SK-N-SH (cell line): ENCODE measurements at regions not wholly inside any gene's neighbourhood (a gene's known extent, or its start where the extent isn't known, plus 50 kb on each side); places are given as distances from the start of the nearest gene placed in this dataset.

Experiments used
- CTCF ChIA-PET: fragments of 300-600, 350-600 bp; formaldehyde crosslinking; extraction: SDS; loops from one replicate; lab custom pipeline; 2021; lab: Yijun Ruan, JAX
- POLR2A ChIA-PET: fragments of 350-600 bp; sonication (Branson Sonifier 250); formaldehyde crosslinking; extraction: SDS; loops from one replicate; lab custom pipeline; 2020; ENCODE audit warnings: antibody characterized with exemption, inconsistent platforms; lab: Yijun Ruan, JAX
- DNase-seq: peaks from one replicate; pipeline ENCODE4 v3.0.0; 2012
- H2AFZ ChIP-seq: fragments of 200-600 bp; sonication (generic); 2 replicates; pipeline ENCODE4 v1.8.1; 2016; ENCODE audit warnings: antibody characterized with exemption, mild to moderate bottlenecking, low read depth
- H3F3A ChIP-seq: fragments of 200-600 bp; sonication (generic); replicated peaks from 2 replicates; pipeline ENCODE3; 2016; ENCODE audit warnings: antibody characterized with exemption, mild to moderate bottlenecking; ENCODE audit not compliant: insufficient read depth
- H3K27ac ChIP-seq, 2 experiments: fragments of 200-500 bp in 1 of 2; fragments of 200-600 bp in 1 of 2; sonication (Bioruptor generic) in 1 of 2; sonication (generic), shearing (Covaris generic) in 1 of 2; 2 replicates each; pipeline versions ENCODE4 v1.5.1 to v1.6.1; 2014 to 2016; ENCODE audit warnings: low read depth in 2 of 2, inconsistent platforms in 1 of 2, low read length in 1 of 2, mild to moderate bottlenecking in 1 of 2, mixed read lengths in 1 of 2
- H3K27me3 ChIP-seq: fragments of 200-600 bp; sonication (generic), shearing (Covaris generic); 2 replicates; pipeline ENCODE4 v1.6.1; 2016; ENCODE audit warnings: mixed run types; ENCODE audit not compliant: insufficient read depth
- H3K36me3 ChIP-seq, 2 experiments: fragments of 200-500 bp in 1 of 2; fragments of 200-600 bp in 1 of 2; sonication (Bioruptor generic) in 1 of 2; sonication (generic) in 1 of 2; replicated peaks in 1 of 2; 2 replicates each; pipeline versions ENCODE3 to v1.5.1; 2014 to 2016; ENCODE audit warnings: low read length in 1 of 2, mild to moderate bottlenecking in 1 of 2; ENCODE audit not compliant: insufficient read depth in 2 of 2, control insufficient read depth in 1 of 2
- H3K4me1 ChIP-seq, 2 experiments: fragments of 200-500 bp in 1 of 2; fragments of 200-600 bp in 1 of 2; sonication (Bioruptor generic) in 1 of 2; sonication (generic), shearing (Covaris generic) in 1 of 2; 2 replicates each; pipeline versions ENCODE4 v1.5.1 to v1.6.1; 2014 to 2016; ENCODE audit warnings: low read depth in 1 of 2, low read length in 1 of 2, mixed run types in 1 of 2; ENCODE audit not compliant: insufficient read depth in 2 of 2, control insufficient read depth in 1 of 2
- H3K4me2 ChIP-seq: fragments of 200-600 bp; sonication (generic), shearing (Covaris generic); 2 replicates; pipeline ENCODE4 v1.6.1; 2017; ENCODE audit warnings: mixed run types
- H3K4me3 ChIP-seq, 2 experiments: fragments of 200-500 bp in 1 of 2; fragments of 200-600 bp in 1 of 2; sonication (Bioruptor generic) in 1 of 2; sonication (generic), shearing (Covaris generic) in 1 of 2; 2 replicates each; pipeline versions ENCODE4 v1.5.1 to v1.8.1; 2014 to 2016; ENCODE audit warnings: low read depth in 2 of 2, inconsistent platforms in 1 of 2, low read length in 1 of 2, mild to moderate bottlenecking in 1 of 2, mixed read lengths in 1 of 2, moderate library complexity in 1 of 2
- H3K79me2 ChIP-seq: fragments of 200-600 bp; sonication (generic); 2 replicates; pipeline ENCODE4 v1.8.1; 2017; ENCODE audit warnings: mild to moderate bottlenecking; ENCODE audit not compliant: insufficient read depth
- H3K9ac ChIP-seq: fragments of 200-600 bp; sonication (generic); 2 replicates; pipeline ENCODE4 v1.6.1; 2017; ENCODE audit warnings: mixed run types
- H3K9me2 ChIP-seq: fragments of 200-600 bp; sonication (generic); 2 replicates; pipeline ENCODE4 v1.6.1; 2017; ENCODE audit warnings: mixed run types
- H3K9me3 ChIP-seq: fragments of 200-600 bp; sonication (generic); 2 replicates; pipeline ENCODE4 v1.6.1; 2017; ENCODE audit warnings: mixed run types, mild to moderate bottlenecking, moderate library complexity
- H4K20me1 ChIP-seq: fragments of 200-600 bp; sonication (generic); 2 replicates; pipeline ENCODE4 v1.6.1; 2017; ENCODE audit warnings: mild to moderate bottlenecking, mixed run types; ENCODE audit not compliant: insufficient read depth
- CHD2 ChIP-seq: fragments of 150-350 bp; IDR thresholded peaks from 2 replicates; pipeline ENCODE4 v1.6.1; 2018; ENCODE audit warnings: low read length; ENCODE audit not compliant: partially characterized antibody
- EP300 ChIP-seq, 2 experiments: IDR thresholded peaks; 2 replicates each; pipeline versions ENCODE4 v1.4.0 to v1.6.1; 2012; ENCODE audit warnings: borderline replicate concordance in 1 of 2, low read depth in 1 of 2, low read length in 1 of 2
- EZH2phosphoT487 ChIP-seq: fragments of 200-600 bp; sonication (generic); IDR thresholded peaks from 2 replicates; pipeline ENCODE4 v1.6.1; 2017; ENCODE audit warnings: low read depth, mixed run types, mild to moderate bottlenecking, antibody characterized with exemption, moderate library complexity, borderline replicate concordance
- GABPA ChIP-seq: IDR thresholded peaks from 2 replicates; pipeline ENCODE4 v1.4.0; 2012; ENCODE audit warnings: low read depth, mild to moderate bottlenecking
- MXI1 ChIP-seq: IDR thresholded peaks from 2 replicates; pipeline ENCODE4 v1.6.1; 2012; ENCODE audit warnings: mild to moderate bottlenecking, low read depth, low read length, improper control_type of control experiment
- NFIC ChIP-seq: IDR thresholded peaks from 2 replicates; pipeline ENCODE4 v1.4.0; 2012; ENCODE audit warnings: borderline replicate concordance
- NRF1 ChIP-seq: IDR thresholded peaks from 2 replicates; pipeline ENCODE4 v1.6.1; 2012; ENCODE audit warnings: low read depth, mild to moderate bottlenecking, low read length
- PBX3 ChIP-seq: IDR thresholded peaks from 2 replicates; pipeline ENCODE4; 2012
- POLR2AphosphoS5 ChIP-seq: IDR thresholded peaks from 2 replicates; pipeline ENCODE4 v1.6.1; 2012; ENCODE audit warnings: low read depth, low read length
- RCOR1 ChIP-seq: fragments of 150-350 bp; IDR thresholded peaks from 2 replicates; pipeline ENCODE4 v1.6.1; 2017; ENCODE audit warnings: antibody characterized with exemption, low read length
- RFX5 ChIP-seq: IDR thresholded peaks from 2 replicates; pipeline ENCODE4 v1.6.1; 2012; ENCODE audit warnings: mild to moderate bottlenecking, improper control_type of control experiment, low read length
- SIN3A ChIP-seq: IDR thresholded peaks from 2 replicates; pipeline ENCODE4 v1.6.1; 2012; ENCODE audit warnings: low read depth, mild to moderate bottlenecking, low read length, moderate library complexity, borderline replicate concordance
- SMC3 ChIP-seq: IDR thresholded peaks from 2 replicates; pipeline ENCODE4 v1.6.1; 2012; ENCODE audit warnings: low read depth, low read length, improper control_type of control experiment
- TAF1 ChIP-seq: IDR thresholded peaks from 2 replicates; pipeline ENCODE4 v1.6.1; 2012; ENCODE audit warnings: low read depth, mild to moderate bottlenecking, low read length, moderate library complexity, borderline replicate concordance
- TCF12 ChIP-seq: IDR thresholded peaks from 2 replicates; pipeline ENCODE4 v1.4.0; 2012
- USF1 ChIP-seq: IDR thresholded peaks from 2 replicates; pipeline ENCODE4 v1.4.0; 2012; ENCODE audit warnings: low read depth, borderline replicate concordance
- USF2 ChIP-seq: fragments of 150-350 bp; IDR thresholded peaks from 2 replicates; pipeline ENCODE4 v1.6.1; 2017; ENCODE audit warnings: antibody characterized with exemption, low read length, low read depth, borderline replicate concordance
- ZBTB33 ChIP-seq: IDR thresholded peaks from 2 replicates; pipeline ENCODE4 v1.4.0; 2012; ENCODE audit warnings: low read depth, borderline replicate concordance
- WGBS: methylation state at CpG from one replicate; pipeline ENCODE4 v1.1.6; 2017; ENCODE audit warnings: low lambda C conversion rate; 5-methylcytosine and 5-hydroxymethylcytosine counted together

GRCh38 chr21:19320291-19320690 is 916.7 kb upstream of the TMPRSS15 start:
- no peak for DNase-seq
- no peaks in the 10 kb centered on the region for H3K27me3 ChIP-seq
- WGBS: 5% methylated on average over 1 of the region's 1 CpG
- TF ChIP-seq TCF12 (no peak), EP300 (IDR thresholded peaks at IDR 0.05; ENCODE audit: borderline replicate concordance in 1 of 2, low read depth in 1 of 2, low read length in 1 of 2) (no peak), GABPA (no peak), POLR2AphosphoS5 (no peak), USF2 (no peak), PBX3 (no peak), RFX5 (no peak), USF1 (no peak)
- H3K4me2 ChIP-seq: no peak overlapping the region
- no peak overlapping the region for H3K9ac ChIP-seq
- CTCF ChIA-PET: interaction anchor here (1.0 to 1.2 kb wide), 2 partner anchors 12 to 188 kb away, joined by 3 read pairs; no protein-coding TSS in a partner anchor
- no peak overlapping the region for H3K4me3 ChIP-seq
- no peaks in the 10 kb centered on the region for H3K79me2 ChIP-seq
- H4K20me1 ChIP-seq: no peaks in the 10 kb centered on the region
- H3K36me3 ChIP-seq: no peaks in the 10 kb centered on the region
- H3F3A ChIP-seq: no peaks in the 10 kb centered on the region
- H3K9me3 ChIP-seq: no peaks in the 10 kb centered on the region
- H2AFZ ChIP-seq: no peak overlapping the region
- H3K4me1 ChIP-seq: no peaks in the 10 kb centered on the region
- no peak overlapping the region for H3K27ac ChIP-seq
- POLR2A ChIA-PET: no interaction called here
- H3K9me2 ChIP-seq: no peaks in the 10 kb centered on the region

GRCh38 chr21:19321688-19322087 is 918.1 kb upstream of the TMPRSS15 start:
- 9% methylated on average over 3 of the region's 3 CpGs for WGBS
- POLR2A ChIA-PET: no interaction called here
- H3K9me3 ChIP-seq: no peaks in the 10 kb centered on the region
- no peak overlapping the region for H2AFZ ChIP-seq
- H4K20me1 ChIP-seq: no peaks in the 10 kb centered on the region
- no peaks in the 10 kb centered on the region for H3K4me1 ChIP-seq
- H3F3A ChIP-seq: no peaks in the 10 kb centered on the region
- H3K27ac ChIP-seq: no peak overlapping the region
- no peak for TF ChIP-seq NRF1
- no peak for TF ChIP-seq CHD2
- no peak for TF ChIP-seq TCF12
- TF ChIP-seq GABPA: no peak
- no peak for TF ChIP-seq ZBTB33
- TF ChIP-seq EZH2phosphoT487: no peak
- no peak for TF ChIP-seq NFIC
- TF ChIP-seq SMC3: no peak
- no peak for TF ChIP-seq MXI1
- TF ChIP-seq RCOR1: no peak
- TF ChIP-seq SIN3A: no peak
- TF ChIP-seq TAF1: no peak
- H3K27me3 ChIP-seq: no peaks in the 10 kb centered on the region
- H3K9me2 ChIP-seq: no peaks in the 10 kb centered on the region
- no peak overlapping the region for H3K4me2 ChIP-seq
- no peak overlapping the region for H3K9ac ChIP-seq
- no peak for DNase-seq
- CTCF ChIA-PET: interaction anchor here (1.2 kb wide), 1 partner anchor 11 kb away, joined by 3 read pairs; no protein-coding TSS in a partner anchor
- H3K79me2 ChIP-seq: no peaks in the 10 kb centered on the region
- H3K4me3 ChIP-seq: no peak overlapping the region
- no peaks in the 10 kb centered on the region for H3K36me3 ChIP-seq
